HG03342 (cell line): ENCODE measurements at regions not wholly inside any gene's neighbourhood (a gene's known extent, or its start where the extent isn't known, plus 50 kb on each side); places are given as distances from the start of the nearest gene placed in this dataset.
"Not testable (repeated sequence)": the region's sequence is repeated elsewhere in the genome, so short reads cannot be mapped to it uniquely, and the experiment has no call there.

Experiments
- ATAC-seq: cut with Tn5 transposase; IDR thresholded peaks from one replicate; pipeline ENCODE4 v1.9.1; 2021; ENCODE audit warnings: mild to moderate bottlenecking, moderate library complexity; ENCODE audit not compliant: unreplicated experiment

DNA sequence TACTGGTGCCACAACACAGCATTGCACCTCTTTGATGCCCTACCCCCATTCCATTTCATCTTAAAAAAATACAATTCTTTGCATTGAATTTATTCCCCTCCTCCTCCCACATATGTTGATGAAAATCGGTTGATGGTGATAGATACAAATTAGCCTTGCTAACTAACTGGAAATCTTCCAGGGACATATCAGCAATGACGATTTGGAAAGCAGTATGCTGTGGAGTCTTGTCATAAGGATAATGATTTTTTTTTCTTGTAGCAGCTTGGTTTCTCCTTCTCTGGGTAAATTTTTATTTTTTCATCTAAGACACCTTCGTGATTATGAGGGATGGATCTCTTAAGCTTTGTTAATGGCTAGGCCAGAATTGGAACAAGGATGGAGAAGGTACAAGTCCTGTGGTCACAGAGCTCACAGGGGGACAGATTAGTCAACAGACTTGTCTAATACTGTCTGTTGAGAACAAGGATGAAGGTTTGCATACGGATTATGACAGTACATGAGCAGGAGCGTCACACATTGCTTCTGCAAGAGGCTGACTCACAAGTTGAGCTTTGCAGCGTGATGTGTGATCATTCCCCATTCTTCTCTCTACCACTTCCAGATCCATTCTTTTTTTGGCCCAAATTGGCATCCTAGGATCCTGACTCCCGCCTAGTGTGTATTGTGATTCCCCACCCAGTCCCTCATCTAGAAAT lies 233.1 kb upstream of the FERMT1 start:
- ATAC-seq: no peak

- no peak for ATAC-seq
Observed at GRCh38 chr20:6348908-6349307, 226.1 kb upstream of the FERMT1 start.

GRCh38 chr20:6347916-6348315 lies 225.1 kb upstream of the FERMT1 start:
- no peak for ATAC-seq

- no peak for ATAC-seq
Observed at GRCh38 chr20:6341491-6341890, 218.7 kb upstream of the FERMT1 start.

DNA sequence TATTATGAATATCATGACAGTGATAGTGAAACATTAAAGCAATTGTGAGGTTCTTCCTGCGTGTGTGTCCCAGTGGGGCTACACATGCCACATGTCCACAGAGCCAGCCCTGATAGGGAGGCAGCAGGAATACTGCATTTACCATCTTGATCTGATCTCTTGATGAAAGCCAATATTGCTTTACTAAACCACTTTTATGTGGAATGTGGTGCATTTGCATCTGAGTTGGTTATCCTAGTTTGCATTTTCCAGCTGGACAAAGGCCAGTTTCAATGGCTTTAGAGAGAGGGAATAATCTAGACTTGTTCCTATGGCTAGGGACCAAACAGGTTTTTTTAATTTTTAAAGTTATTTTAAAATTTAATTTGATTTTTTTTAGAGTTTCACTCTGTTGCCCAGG lies 216.3 kb upstream of the FERMT1 start:
- ATAC-seq: no peak

DNA sequence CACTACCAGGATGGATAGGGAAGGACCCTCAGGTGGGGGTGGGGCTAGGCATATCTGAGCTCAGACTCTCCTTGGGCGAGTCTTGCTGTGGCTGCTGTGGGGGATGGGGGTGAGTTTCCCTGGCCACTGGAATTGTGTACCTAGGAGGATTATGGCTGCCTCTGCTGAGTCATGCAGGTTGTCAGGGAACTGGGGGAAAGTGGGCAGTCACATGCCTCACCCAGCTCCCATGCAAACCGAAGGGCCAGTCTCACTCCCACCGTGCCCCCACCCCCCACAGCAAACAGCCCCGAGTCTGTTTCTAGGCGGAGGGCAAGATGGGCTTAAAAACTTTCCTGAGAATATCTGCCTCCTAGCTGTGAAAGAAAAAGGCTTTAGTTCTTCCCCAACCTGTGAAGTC lies 210.3 kb upstream of the FERMT1 start:
- no peak for ATAC-seq

GRCh38 chr20:6321235-6321634 lies 198.4 kb upstream of the FERMT1 start:
- ATAC-seq: not testable (repeated sequence)

GRCh38 chr20:6311841-6312655 lies 189.2 kb upstream of the FERMT1 start:
- no peak for ATAC-seq

GRCh38 chr20:6311097-6311496 lies 188.3 kb upstream of the FERMT1 start:
- no peak for ATAC-seq

DNA sequence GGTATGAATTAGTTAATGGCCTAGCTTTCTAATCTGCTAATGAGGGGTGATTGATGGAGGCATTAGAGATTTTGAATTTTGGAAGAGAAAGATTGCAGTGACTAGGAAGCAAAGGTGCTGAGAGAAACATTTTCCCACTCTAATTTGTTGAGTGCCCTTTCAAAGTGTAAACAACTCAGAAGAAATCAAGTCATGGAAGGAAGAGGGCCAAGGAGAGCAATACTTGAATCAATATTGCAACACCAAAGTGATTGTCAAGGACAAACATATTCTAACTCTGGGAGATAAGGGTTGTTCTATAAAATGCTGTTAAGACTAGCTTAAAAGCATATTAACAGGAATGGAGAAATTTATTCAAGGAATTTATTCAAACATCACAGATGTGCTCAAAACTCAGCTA lies 182.7 kb upstream of the FERMT1 start:
- ATAC-seq: no peak

DNA sequence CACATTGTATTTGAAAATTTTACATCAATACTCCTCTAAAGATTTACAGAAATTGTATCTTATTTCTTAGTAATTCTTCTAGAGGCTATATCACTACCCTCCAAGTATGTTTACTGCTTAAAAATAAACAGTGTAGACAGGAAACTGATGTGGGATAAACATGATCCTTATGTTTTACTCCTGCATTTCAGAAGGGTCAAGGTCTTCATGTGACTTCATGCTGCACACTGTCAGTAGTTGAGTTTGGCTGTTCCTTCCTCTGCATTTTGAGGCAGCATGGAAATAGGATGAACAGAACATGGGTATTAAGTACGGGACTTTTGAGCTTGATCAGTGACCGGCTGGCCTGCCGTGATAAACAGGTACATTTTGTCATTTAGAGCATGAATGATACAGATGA lies 179.2 kb upstream of the FERMT1 start:
- no peak for ATAC-seq

DNA sequence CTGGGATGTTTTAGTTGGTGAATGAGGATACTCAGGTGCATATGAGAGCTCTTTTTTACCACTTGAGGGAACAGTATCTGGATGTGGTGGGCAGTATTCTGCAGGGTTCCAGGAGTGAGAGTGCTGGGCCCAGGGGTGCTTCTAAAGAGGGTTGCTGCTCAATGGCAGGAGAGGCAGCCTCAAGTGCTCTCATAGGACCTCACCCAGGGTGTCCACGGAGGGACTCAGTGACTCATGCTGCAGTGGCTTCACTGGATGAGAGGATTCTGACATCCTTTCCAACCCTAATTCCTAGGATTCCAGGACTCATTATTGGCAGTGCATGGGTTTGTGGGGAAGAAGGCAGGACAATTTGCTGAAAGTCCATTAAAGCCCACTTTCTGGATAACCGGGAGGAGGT lies 176.6 kb upstream of the FERMT1 start:
- ATAC-seq: no peak

DNA sequence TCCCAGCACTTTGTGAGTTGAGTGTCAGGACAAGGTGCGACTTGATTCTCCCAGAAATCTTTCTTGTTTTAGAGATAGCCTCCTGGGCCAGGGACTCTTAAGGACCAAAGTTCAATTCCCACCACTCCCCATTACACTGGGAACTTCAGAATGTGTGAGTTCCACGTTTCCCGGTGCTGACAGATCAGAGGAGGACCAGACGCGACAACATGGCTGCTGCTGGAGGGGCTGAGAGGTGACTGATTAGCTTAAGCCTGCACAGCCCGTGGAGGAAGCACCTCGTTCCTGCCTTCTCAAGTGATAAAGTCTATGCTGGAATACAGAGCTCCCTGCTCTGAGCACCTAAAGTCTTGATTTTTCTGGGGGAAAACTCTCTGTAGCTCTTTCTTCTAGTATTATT lies 175.2 kb upstream of the FERMT1 start:
- no peak for ATAC-seq

DNA sequence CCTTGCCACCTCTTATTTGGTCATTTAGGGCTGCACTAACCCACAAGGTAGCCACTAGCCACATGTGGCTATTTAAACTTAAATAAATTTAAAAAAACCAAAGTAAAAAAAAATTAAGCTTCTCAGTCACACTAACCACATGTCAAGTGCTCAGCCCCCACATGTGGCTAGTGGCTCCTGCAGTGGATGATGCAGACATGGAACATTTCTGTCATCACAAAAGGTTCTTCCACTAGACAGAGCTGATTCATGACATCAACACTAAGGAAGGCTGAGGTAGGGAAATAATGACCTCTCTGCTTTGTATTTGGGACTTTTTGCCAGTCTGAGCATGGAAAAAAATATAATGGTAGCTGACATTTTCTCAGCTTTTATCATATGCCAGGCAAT lies 173.0 kb upstream of the FERMT1 start:
- no peak for ATAC-seq

DNA sequence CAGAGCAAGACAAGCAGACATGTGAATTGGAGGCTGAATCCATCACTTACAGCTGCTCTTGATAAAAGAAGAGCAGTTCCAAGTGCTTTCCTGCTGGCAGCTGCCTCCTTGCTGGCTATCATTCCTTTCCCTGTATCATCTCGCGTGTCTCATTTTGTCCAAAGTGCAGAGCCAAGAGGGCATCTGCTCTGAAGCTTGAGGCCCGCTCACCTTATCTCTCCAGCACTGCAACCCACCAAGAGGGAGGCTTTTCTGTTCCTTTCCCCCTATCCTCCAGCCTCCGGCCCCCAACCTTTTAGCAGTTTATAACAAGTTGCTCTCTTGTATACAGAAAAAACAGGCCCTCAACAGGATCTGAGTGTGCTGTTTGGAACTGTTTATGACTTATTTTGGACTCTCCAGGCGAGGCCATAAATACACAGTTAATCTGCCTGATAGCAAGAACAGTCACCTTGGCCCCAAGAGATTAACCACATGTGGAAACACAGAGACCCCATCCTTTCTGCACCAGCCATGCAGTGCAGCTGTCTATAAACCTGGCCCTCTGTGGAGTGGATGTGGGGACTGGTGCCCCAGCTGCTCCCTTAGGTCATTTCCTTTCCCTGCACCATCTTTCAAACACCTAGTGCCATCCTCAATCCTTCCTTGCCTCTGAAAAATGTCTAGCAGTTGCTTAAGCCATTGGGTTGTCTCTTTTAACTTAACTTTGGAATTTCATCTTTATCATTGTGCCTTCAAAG lies 172.5 kb upstream of the FERMT1 start:
- no peak for ATAC-seq

GRCh38 chr20:6287471-6287870 lies 164.6 kb upstream of the FERMT1 start:
- no peak for ATAC-seq

- ATAC-seq: no peak
Observed at GRCh38 chr20:6282642-6283041, 159.8 kb upstream of the FERMT1 start.

DNA sequence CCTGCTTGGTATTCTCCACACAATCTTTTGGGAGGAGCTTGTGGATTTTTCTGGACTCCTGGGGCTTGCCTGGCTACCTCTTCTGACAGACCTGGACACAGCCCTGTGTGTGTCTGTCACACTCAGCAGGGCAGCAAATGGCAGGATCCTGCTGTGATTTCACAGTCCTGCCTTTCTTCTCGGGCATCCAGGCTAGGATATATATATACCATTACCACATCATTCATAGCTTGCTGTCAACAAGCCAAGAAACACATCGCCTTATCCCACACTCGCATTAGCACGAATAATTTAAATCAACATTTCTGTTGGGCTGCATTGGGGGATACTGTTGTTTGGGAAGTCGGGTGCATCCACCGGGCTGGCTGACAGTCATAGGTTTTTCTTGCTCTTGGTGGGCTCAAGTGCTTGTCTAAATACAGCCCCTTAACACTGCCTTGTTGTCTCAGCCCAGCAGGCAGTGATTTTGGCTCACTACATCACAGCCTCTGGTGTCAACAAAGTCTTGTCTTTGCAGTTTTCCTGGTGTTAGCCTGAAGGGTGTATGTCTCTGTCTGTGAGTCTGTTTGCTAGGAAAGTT lies 154.9 kb upstream of the FERMT1 start:
- ATAC-seq: no peak

DNA sequence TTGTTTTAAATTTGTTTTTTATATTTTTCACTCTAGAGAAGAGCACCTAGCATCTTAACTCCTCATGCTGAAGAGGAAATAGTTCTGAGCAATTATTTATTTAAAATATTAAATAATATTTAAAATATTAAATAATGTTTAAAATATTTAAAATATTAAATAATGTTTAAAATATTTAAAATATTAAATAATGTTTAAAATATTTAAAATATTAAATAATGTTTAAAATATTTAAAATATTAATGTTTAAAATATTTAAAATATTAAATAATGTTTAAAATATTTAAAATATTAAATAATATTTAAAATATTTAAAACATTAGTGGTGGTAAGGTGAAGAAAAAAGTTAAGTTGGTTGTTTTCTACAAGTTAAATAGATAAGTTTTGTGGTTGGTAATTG lies 147.6 kb upstream of the FERMT1 start:
- ATAC-seq: not testable (repeated sequence)

DNA sequence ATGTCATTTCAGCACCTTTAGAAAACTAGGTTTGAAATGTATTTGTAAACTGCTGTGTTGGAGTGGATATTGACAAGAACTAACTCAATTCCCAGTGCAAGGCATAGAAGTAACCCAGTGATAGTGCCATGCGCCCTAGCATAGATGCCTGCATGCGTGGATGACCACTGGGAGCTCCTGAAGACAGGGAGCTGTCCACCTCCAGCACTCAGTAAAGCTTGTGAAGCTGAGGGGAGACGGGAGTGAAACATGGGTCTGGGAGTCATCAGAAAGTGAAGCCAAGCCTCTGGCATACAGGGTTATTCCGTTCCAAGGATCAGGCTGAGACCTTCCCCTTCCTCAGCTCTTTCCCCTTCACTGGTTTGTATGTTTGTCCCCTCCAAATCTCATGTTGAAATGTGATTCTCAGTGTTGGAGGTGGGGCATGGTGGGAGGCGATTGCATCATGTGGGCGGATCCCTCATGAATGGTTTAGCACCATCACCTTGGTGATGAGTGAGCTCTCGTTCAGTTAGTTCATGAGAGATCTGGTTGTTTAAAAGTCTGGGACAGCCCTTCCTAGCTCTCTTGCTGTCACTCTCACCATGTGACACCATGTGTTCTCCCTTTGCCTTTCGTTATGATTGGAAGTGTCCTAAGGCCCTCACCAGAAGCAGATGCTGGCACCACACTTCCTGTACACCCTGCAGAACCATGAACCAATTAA lies 146.5 kb upstream of the FERMT1 start:
- ATAC-seq: no peak
